H1 (cell line): ENCODE measurements at regions not wholly inside any gene's neighbourhood (a gene's known extent, or its start where the extent isn't known, plus 50 kb on each side); places are given as distances from the start of the nearest gene placed in this dataset.

Experiments
- CBX5 ChIP-seq: fragments of 300-800, 300-1000 bp; sonication (generic); IDR thresholded peaks from 2 replicates; pipeline ENCODE4 v1.7.1; 2016; ENCODE audit warnings: antibody characterized with exemption, low read length, low read depth
- KDM5A ChIP-seq: fragments of 200-600 bp; IDR thresholded peaks from 2 replicates; pipeline ENCODE4 v1.7.1; 2012; ENCODE audit warnings: mild to moderate bottlenecking, low read length, inconsistent platforms, mixed read lengths
- NRF1 ChIP-seq: IDR thresholded peaks from 2 replicates; pipeline ENCODE4 v1.6.1; 2011; ENCODE audit warnings: mild to moderate bottlenecking, low read depth, low read length, improper control_type of control experiment
- ZNF274 ChIP-seq: IDR thresholded peaks from 2 replicates; pipeline ENCODE4 v1.7.0; 2012; ENCODE audit warnings: low read length, borderline replicate concordance; ENCODE audit errors: extremely low read depth
- TF ChIP-seq, protein P1 (sequence below): fragments of 300-600 bp; sonication (generic); IDR thresholded peaks from 2 replicates; pipeline ENCODE4 v1.7.1; 2012; ENCODE audit warnings: low read length, moderate library complexity, mild to moderate bottlenecking, inconsistent platforms; ENCODE audit not compliant: insufficient replicate concordance
- TF ChIP-seq, protein P2 (sequence below): IDR thresholded peaks from 2 replicates; pipeline ENCODE4 v1.6.1; 2012; ENCODE audit warnings: inconsistent platforms

- TF ChIP-seq, protein P1, sequence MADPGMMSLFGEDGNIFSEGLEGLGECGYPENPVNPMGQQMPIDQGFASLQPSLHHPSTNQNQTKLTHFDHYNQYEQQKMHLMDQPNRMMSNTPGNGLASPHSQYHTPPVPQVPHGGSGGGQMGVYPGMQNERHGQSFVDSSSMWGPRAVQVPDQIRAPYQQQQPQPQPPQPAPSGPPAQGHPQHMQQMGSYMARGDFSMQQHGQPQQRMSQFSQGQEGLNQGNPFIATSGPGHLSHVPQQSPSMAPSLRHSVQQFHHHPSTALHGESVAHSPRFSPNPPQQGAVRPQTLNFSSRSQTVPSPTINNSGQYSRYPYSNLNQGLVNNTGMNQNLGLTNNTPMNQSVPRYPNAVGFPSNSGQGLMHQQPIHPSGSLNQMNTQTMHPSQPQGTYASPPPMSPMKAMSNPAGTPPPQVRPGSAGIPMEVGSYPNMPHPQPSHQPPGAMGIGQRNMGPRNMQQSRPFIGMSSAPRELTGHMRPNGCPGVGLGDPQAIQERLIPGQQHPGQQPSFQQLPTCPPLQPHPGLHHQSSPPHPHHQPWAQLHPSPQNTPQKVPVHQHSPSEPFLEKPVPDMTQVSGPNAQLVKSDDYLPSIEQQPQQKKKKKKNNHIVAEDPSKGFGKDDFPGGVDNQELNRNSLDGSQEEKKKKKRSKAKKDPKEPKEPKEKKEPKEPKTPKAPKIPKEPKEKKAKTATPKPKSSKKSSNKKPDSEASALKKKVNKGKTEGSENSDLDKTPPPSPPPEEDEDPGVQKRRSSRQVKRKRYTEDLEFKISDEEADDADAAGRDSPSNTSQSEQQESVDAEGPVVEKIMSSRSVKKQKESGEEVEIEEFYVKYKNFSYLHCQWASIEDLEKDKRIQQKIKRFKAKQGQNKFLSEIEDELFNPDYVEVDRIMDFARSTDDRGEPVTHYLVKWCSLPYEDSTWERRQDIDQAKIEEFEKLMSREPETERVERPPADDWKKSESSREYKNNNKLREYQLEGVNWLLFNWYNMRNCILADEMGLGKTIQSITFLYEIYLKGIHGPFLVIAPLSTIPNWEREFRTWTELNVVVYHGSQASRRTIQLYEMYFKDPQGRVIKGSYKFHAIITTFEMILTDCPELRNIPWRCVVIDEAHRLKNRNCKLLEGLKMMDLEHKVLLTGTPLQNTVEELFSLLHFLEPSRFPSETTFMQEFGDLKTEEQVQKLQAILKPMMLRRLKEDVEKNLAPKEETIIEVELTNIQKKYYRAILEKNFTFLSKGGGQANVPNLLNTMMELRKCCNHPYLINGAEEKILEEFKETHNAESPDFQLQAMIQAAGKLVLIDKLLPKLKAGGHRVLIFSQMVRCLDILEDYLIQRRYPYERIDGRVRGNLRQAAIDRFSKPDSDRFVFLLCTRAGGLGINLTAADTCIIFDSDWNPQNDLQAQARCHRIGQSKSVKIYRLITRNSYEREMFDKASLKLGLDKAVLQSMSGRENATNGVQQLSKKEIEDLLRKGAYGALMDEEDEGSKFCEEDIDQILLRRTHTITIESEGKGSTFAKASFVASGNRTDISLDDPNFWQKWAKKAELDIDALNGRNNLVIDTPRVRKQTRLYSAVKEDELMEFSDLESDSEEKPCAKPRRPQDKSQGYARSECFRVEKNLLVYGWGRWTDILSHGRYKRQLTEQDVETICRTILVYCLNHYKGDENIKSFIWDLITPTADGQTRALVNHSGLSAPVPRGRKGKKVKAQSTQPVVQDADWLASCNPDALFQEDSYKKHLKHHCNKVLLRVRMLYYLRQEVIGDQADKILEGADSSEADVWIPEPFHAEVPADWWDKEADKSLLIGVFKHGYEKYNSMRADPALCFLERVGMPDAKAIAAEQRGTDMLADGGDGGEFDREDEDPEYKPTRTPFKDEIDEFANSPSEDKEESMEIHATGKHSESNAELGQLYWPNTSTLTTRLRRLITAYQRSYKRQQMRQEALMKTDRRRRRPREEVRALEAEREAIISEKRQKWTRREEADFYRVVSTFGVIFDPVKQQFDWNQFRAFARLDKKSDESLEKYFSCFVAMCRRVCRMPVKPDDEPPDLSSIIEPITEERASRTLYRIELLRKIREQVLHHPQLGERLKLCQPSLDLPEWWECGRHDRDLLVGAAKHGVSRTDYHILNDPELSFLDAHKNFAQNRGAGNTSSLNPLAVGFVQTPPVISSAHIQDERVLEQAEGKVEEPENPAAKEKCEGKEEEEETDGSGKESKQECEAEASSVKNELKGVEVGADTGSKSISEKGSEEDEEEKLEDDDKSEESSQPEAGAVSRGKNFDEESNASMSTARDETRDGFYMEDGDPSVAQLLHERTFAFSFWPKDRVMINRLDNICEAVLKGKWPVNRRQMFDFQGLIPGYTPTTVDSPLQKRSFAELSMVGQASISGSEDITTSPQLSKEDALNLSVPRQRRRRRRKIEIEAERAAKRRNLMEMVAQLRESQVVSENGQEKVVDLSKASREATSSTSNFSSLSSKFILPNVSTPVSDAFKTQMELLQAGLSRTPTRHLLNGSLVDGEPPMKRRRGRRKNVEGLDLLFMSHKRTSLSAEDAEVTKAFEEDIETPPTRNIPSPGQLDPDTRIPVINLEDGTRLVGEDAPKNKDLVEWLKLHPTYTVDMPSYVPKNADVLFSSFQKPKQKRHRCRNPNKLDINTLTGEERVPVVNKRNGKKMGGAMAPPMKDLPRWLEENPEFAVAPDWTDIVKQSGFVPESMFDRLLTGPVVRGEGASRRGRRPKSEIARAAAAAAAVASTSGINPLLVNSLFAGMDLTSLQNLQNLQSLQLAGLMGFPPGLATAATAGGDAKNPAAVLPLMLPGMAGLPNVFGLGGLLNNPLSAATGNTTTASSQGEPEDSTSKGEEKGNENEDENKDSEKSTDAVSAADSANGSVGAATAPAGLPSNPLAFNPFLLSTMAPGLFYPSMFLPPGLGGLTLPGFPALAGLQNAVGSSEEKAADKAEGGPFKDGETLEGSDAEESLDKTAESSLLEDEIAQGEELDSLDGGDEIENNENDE = no peak
- TF ChIP-seq CBX5 (no peak), ZNF274 (no peak), NRF1 (no peak), KDM5A (no peak)
- TF ChIP-seq, protein P2, sequence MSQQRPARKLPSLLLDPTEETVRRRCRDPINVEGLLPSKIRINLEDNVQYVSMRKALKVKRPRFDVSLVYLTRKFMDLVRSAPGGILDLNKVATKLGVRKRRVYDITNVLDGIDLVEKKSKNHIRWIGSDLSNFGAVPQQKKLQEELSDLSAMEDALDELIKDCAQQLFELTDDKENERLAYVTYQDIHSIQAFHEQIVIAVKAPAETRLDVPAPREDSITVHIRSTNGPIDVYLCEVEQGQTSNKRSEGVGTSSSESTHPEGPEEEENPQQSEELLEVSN = no peak
Measured at GRCh38 chr5:127136908-127137307, 63.6 kb upstream of the C5orf63 start (continued).
